NCI-H2227 (cell line): ENCODE measurements at regions not wholly inside any gene's neighbourhood (a gene's known extent, or its start where the extent isn't known, plus 50 kb on each side); places are given as distances from the start of the nearest gene placed in this dataset.
"Not testable (repeated sequence)": the region's sequence is repeated elsewhere in the genome, so short reads cannot be mapped to it uniquely, and the experiment has no call there.

Experiments
- DNase-seq: peaks from one replicate; lab custom pipeline; 2025; ENCODE audit not compliant: unreplicated experiment; lab: John Stamatoyannopoulos, UW

- DNase-seq, result no peak
Measured at GRCh38 chr14:53619691-53620231, 336.9 kb downstream of the BMP4 start.

- not testable (repeated sequence) for DNase-seq
Measured at GRCh38 chr14:53616536-53616935, 340.1 kb downstream of the BMP4 start.

- DNase-seq, result no peak
Measured at GRCh38 chr14:53615252-53615651, 341.4 kb downstream of the BMP4 start.

- DNase-seq, result no peak
Measured at GRCh38 chr14:53613404-53614253, 343.0 kb downstream of the BMP4 start.

- no peak for DNase-seq
Measured at GRCh38 chr14:53610947-53611346, 345.7 kb downstream of the BMP4 start.

- no peak for DNase-seq
Measured at GRCh38 chr14:53609009-53609408, 347.6 kb downstream of the BMP4 start.

GRCh38 chr14:53608369-53608768 lies 348.3 kb downstream of the BMP4 start:
- no peak for DNase-seq

GRCh38 chr14:53606203-53606602 lies 350.4 kb downstream of the BMP4 start:
- DNase-seq, result no peak

GRCh38 chr14:53605562-53605961 lies 351.1 kb downstream of the BMP4 start:
- DNase-seq, result no peak

GRCh38 chr14:53603994-53604393 lies 352.6 kb downstream of the BMP4 start:
- no peak for DNase-seq

- no peak for DNase-seq
Measured at GRCh38 chr14:53601409-53601808, 355.2 kb downstream of the BMP4 start.

GRCh38 chr14:53599221-53599945 lies 357.2 kb downstream of the BMP4 start:
- DNase-seq, result no peak

- no peak for DNase-seq
Measured at GRCh38 chr14:53596853-53597525, 359.6 kb downstream of the BMP4 start.

GRCh38 chr14:53591816-53592215 lies 364.8 kb downstream of the BMP4 start:
- DNase-seq, result no peak

- no peak for DNase-seq
Measured at GRCh38 chr14:53581504-53581903, 375.1 kb downstream of the BMP4 start.

- DNase-seq, result no peak
Measured at GRCh38 chr14:53571641-53572328, 384.8 kb downstream of the BMP4 start.

GRCh38 chr14:53570411-53571387 lies 385.9 kb downstream of the BMP4 start:
- no peak for DNase-seq

GRCh38 chr14:53569446-53569845 lies 387.2 kb downstream of the BMP4 start:
- DNase-seq, result no peak

- DNase-seq, result no peak
Measured at GRCh38 chr14:53567236-53567780, 389.3 kb downstream of the BMP4 start.
